ENCODE measurements at regions not wholly inside any gene's neighbourhood (a gene's known extent, or its start where the extent isn't known, plus 50 kb on each side); places are given as distances from the start of the nearest gene placed in this dataset.
"Not testable (repeated sequence)": the region's sequence is repeated elsewhere in the genome, so short reads cannot be mapped to it uniquely, and the experiment has no call there.

DNA sequence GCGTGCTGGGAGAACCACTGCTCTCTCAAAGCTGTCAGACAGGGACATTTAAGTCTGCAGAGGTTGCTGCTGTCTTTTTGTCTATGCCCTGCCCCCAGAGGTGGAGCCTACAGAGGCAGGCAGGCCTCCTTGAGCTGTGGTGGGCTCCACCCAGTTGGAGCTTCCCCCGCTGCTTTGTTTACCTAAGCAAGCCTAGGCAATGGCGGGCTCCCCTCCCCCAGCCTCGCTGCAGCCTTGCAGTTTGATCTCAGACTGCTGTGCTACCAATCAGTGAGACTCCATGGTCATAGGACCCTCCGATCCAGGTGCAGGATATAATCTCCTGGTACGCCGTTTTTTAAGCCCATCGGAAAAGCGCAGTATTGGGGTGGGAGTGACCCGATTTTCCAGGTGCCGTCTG is 110.4 kb upstream of the SPRED1 start:
- H3K9ac ChIP-seq (ENCODE audit: low read depth, low read length); H4K8ac ChIP-seq (ENCODE audit: low read depth in 2 of 2, low read length in 2 of 2); H3K23ac ChIP-seq (ENCODE audit: low read depth, low read length); H2BK20ac ChIP-seq (ENCODE audit: low read depth, low read length); H3K9me1 ChIP-seq (ENCODE audit: insufficient read depth, low read length); H3K79me1 ChIP-seq (ENCODE audit: low read depth in 1 of 2, low read length in 2 of 2); H3K27me3 ChIP-seq (ENCODE audit: control insufficient read depth, insufficient read depth, low read length); in situ Hi-C loops (cut with MboI; ENCODE audit: low sequenced_read_pairs); POLR2A ChIA-PET (ENCODE audit: unreplicated experiment); H4K5ac ChIP-seq (ENCODE audit: low read depth, low read length); H3K27ac ChIP-seq (ENCODE audit: insufficient read depth, low read length); H3K4me1 ChIP-seq (ENCODE audit: control insufficient read depth, insufficient read depth, low read length); ATAC-seq (ENCODE audit: low read depth); H3K36me3 ChIP-seq (ENCODE audit: control insufficient read depth, insufficient read depth, low read length); H4K91ac ChIP-seq (ENCODE audit: insufficient read depth, low read depth, low read length); H2AK9ac ChIP-seq (replicated peaks; ENCODE audit: low read depth, low read length, poor library complexity); H3K4me3 ChIP-seq (ENCODE audit: insufficient read depth, low read depth, low read length); H3K4me2 ChIP-seq (ENCODE audit: low read depth, low read length); intact Hi-C loops (cut with micrococcal nuclease); H2AK5ac ChIP-seq (ENCODE audit: low read depth, low read length); H3K14ac ChIP-seq (replicated peaks; ENCODE audit: low read depth, low read length); CTCF ChIA-PET; H3K18ac ChIP-seq (ENCODE audit: low read depth, low read length); H2BK15ac ChIP-seq (ENCODE audit: low read depth, low read length); H4K20me1 ChIP-seq (ENCODE audit: insufficient read depth, low read length); H2BK5ac ChIP-seq (ENCODE audit: low read depth, low read length, poor library complexity, severe bottlenecking); H2BK120ac ChIP-seq (ENCODE audit: low read depth, low read length); H3K4ac ChIP-seq (ENCODE audit: low read depth, low read length); H3K9me3 ChIP-seq (ENCODE audit: control insufficient read depth, insufficient read depth, low read length); DNase-seq; BruUV-seq (replicated peaks); dilution Hi-C loops (cut with HindIII; ENCODE audit: low sequenced_read_pairs, unreplicated experiment); H2AFZ ChIP-seq (replicated peaks; ENCODE audit: low read length, poor library complexity); H3K56ac ChIP-seq (ENCODE audit: extremely low read depth, insufficient read depth, low read length): not testable (repeated sequence)
- WGBS, 2 experiments (ENCODE audit: extremely low coverage in 2 of 2, insufficient read length in 1 of 2), result 95% methylated on average over 6 of the region's 11 CpGs; no CpG with 5 or more reads in 1 of the 2 experiments

Measured in IMR-90 (cell line).